Astrocyte of the cerebellum (primary cell): ENCODE measurements at regions not wholly inside any gene's neighbourhood (a gene's known extent, or its start where the extent isn't known, plus 50 kb on each side); places are given as distances from the start of the nearest gene placed in this dataset.
"Not testable (repeated sequence)": the region's sequence is repeated elsewhere in the genome, so short reads cannot be mapped to it uniquely, and the experiment has no call there.

Experiments used
- DNase-seq: peaks from one replicate; pipeline ENCODE4 v3.0.0-alpha.2; 2011; ENCODE audit warnings: low read depth
- H3K4me3 ChIP-seq: 2 replicates; pipeline ENCODE4 v1.5.1; 2011; ENCODE audit warnings: mild to moderate bottlenecking, low read depth, low read length, moderate library complexity
- in situ Hi-C: cut with HindIII; loops from 2 replicates; pipeline ENCODE4 v1.10.0; 2017; ENCODE audit warnings: low sequenced_read_pairs
- TF ChIP-seq, protein P1 (sequence below): IDR thresholded peaks from 2 replicates; pipeline ENCODE4 v1.5.1; 2012; ENCODE audit warnings: low read length, low read depth, moderate library complexity, mild to moderate bottlenecking; ENCODE audit errors: missing control alignments

DNA sequence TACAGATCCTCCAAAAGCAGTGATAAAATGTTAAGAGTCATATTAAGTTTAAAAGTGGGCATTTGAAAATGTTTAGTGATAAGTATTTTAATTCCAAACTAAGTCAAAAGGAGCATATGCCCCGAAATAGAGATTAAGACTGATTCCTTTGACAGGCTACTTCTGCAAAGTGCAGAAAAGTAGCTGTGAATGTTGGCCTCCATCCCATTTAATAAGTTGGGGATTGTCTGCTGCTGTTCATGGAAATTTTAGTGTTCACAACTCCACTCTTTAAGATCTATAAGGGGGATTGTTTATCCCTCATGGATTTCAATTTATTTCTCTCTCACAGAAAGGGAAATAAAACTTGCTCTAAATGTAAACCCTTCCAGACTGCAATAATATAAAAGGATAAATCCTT, 278.3 kb downstream of the KCTD12 start:
- no peak overlapping the region for H3K4me3 ChIP-seq
- in situ Hi-C loops: no loop called here
- TF ChIP-seq, protein P1, sequence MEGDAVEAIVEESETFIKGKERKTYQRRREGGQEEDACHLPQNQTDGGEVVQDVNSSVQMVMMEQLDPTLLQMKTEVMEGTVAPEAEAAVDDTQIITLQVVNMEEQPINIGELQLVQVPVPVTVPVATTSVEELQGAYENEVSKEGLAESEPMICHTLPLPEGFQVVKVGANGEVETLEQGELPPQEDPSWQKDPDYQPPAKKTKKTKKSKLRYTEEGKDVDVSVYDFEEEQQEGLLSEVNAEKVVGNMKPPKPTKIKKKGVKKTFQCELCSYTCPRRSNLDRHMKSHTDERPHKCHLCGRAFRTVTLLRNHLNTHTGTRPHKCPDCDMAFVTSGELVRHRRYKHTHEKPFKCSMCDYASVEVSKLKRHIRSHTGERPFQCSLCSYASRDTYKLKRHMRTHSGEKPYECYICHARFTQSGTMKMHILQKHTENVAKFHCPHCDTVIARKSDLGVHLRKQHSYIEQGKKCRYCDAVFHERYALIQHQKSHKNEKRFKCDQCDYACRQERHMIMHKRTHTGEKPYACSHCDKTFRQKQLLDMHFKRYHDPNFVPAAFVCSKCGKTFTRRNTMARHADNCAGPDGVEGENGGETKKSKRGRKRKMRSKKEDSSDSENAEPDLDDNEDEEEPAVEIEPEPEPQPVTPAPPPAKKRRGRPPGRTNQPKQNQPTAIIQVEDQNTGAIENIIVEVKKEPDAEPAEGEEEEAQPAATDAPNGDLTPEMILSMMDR: no peak
- no peak for DNase-seq

DNA sequence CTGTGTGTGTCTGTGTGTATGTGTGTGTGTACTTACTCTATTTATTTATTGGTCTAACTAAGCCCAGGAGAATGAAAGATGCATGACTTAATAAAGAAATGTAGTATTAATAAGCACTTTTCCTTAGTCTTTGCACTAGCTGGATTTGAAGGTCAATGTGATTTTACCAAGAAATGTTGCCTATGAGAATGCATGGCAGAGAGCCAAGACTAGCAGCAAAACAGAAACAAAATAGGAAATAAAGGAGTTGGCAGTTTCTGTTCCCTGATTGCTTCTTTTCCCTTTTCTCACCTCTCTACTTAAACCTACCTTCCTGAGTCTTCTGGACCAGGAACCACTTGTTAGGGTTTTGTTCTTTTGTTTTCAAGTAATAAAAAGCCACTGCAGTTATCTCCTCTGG, 286.1 kb downstream of the KCTD12 start:
- in situ Hi-C loops: no loop called here
- no peak overlapping the region for H3K4me3 ChIP-seq
- no peak for DNase-seq
- TF ChIP-seq, protein P1: no peak

DNA sequence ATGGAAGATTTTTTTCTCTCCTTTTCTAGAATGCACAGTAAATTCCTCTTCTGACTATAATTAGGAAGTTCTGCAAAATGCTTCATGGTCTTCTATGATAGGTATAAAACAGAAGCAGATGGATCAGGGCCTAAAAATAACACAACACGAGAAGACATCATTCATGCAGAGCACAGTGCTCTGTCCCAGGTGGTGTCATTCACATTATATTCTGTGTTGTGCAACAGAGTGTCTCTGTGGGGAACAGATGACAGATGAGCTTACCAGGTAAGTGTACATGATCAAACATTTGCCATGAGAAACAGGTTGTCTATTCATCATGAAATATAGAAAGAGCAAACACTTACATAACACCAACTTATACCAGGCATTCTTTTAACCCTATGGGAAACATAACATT, 288.3 kb downstream of the KCTD12 start:
- TF ChIP-seq, protein P1: no peak
- in situ Hi-C loops: no loop called here
- H3K4me3 ChIP-seq: no peak overlapping the region
- no peak for DNase-seq

DNA sequence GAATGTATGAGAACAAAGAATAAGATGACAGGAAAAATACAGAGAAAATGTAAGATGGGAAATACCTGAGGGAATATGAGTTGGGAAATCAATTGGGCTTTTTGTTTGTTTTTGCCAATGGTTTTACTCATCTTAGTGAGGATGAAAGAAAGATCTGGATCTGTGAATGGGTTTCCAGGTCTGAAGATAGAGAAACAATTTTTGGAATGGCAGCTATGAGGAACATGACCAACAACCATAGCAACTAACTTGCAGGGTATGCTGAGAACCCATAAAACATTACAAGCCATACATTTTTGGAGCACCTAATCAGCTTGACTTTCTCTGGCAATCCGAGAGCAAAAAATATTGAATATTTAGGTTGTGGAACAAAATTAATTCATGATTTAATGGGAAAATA, 290.0 kb downstream of the KCTD12 start:
- TF ChIP-seq, protein P1: no peak
- H3K4me3 ChIP-seq: no peak overlapping the region
- in situ Hi-C loops: no loop called here
- DNase-seq: no peak

DNA sequence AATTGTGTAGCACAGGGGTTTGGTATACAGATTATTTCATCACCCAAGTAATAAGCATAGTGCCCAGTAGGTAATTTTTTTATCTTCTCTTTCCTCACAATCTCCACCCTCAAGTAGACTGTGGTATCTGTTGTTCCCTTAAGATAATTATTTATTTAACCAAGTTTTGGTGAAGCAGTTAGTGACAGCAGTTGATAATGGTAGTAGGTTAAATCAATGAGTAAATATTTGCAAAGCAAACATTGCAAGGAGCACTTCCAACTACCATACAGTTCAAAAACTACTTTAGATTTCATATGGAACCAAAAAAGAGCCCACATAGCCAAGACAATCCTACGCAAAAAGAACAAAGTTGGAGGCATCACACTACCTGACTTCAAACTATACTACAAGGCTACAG, 291.8 kb downstream of the KCTD12 start:
- no peak for DNase-seq
- TF ChIP-seq, protein P1: no peak
- in situ Hi-C loops: no loop called here
- no peak overlapping the region for H3K4me3 ChIP-seq

DNA sequence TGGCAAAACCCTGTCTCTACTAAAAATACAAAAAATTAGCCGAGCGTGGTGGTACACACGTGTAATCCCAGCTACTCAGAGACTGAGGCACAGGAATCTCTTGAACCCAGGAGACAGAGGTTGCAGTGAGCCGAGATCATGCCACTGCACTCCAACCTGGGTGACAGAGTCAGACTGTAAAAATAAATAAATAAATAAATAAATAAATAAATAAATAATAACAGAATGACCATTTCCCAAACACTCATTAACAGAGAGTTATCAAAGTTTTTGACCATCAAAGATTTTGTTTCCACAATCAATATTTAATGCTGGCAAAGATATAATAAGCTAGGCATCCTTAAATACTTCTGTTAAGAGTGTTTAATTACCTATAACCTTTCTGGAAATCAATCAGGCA, 299.4 kb downstream of the KCTD12 start:
- in situ Hi-C loops: no loop called here
- DNase-seq: no peak
- TF ChIP-seq, protein P1: no peak
- no peak overlapping the region for H3K4me3 ChIP-seq

DNA sequence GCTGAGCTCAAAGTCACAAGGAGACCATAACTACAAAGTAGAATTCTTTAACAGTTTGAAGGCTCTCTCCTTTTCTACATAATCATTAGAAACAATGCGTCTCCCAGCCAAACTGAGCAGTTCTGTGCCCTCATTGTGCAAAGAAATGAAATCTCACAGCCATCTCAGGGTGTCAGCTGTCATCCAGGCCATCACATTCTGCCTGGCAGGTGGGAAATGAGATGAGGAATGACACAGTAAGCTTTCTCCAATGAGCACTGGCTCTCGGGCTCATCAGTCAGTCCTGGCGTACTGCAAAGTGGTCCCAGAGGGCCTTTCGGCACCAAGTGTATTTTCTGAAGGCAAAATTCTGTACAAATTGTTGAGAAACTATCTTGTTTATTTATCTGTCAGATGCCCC, 306.5 kb downstream of the KCTD12 start:
- no peak overlapping the region for H3K4me3 ChIP-seq
- no peak for DNase-seq
- TF ChIP-seq, protein P1: no peak
- in situ Hi-C loops: no loop called here

DNA sequence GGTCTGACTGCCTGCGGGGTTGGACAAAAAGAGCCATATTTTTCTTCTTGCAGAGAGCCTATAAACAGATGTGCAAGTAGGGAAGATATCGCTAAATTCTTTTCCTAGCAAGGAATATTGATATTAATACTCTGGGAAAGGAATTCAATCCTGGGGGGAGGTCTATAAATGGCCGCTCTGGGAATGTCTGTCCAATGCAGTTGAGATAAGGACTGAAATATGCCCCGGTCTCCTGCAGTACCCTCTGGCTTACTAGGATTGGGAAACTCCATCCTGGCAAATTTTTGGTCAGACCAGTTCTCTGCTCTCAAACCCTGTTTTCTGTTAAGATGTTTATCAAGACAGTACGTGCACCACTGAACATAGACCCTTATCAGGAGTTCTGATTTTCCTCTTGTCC, 310.6 kb downstream of the KCTD12 start:
- DNase-seq, in situ Hi-C loops, H3K4me3 ChIP-seq: not testable (repeated sequence)
